ENCODE measurements at regions not wholly inside any gene's neighbourhood (a gene's known extent, or its start where the extent isn't known, plus 50 kb on each side); places are given as distances from the start of the nearest gene placed in this dataset.

GRCh38 chr4:130591091-130591490 lies 1495.1 kb downstream of the C4orf33 start:
- TF ChIP-seq CTCF (IDR thresholded peaks at IDR 0.05) (no peak), POLR2AphosphoS5 (IDR thresholded peaks at IDR 0.05) (no peak)
